Lower leg skin (tissue), 3 donors: ENCODE measurements at regions not wholly inside any gene's neighbourhood (a gene's known extent, or its start where the extent isn't known, plus 50 kb on each side); places are given as distances from the start of the nearest gene placed in this dataset.

Experiments used
- CTCF ChIP-seq, 3 donors: fragments of 450-650 bp; IDR thresholded peaks; one replicate each; pipeline ENCODE4 v1.5.1; 2016; ENCODE audit warnings: antibody characterized with exemption in 3 of 3, mild to moderate bottlenecking in 3 of 3, moderate library complexity in 2 of 3
- POLR2A ChIP-seq, 2 donors: fragments of 450-650 bp; IDR thresholded peaks; one replicate each; pipeline ENCODE4 v1.6.1; 2016 to 2017; ENCODE audit warnings: antibody characterized with exemption in 2 of 2, mild to moderate bottlenecking in 1 of 2, moderate library complexity in 1 of 2

- TF ChIP-seq CTCF (IDR thresholded peaks at IDR 0.05) (no peak), POLR2A (IDR thresholded peaks at IDR 0.05) (no peak)
These were observed 191.3 kb upstream of the NREP start for GRCh38 chr5:111948092-111948841.
